Uterus (tissue), 3 donors: ENCODE measurements at regions not wholly inside any gene's neighbourhood (a gene's known extent, or its start where the extent isn't known, plus 50 kb on each side); places are given as distances from the start of the nearest gene placed in this dataset.

Experiments
- DNase-seq, 2 donors: peaks; one replicate each; pipeline ENCODE4 v3.0.0-alpha.2; 2019 to 2020
- H3K27ac ChIP-seq, 2 donors: fragments of 200-600 bp; sonication (generic); 1 replicate in 1 of 2; 2 replicates in 1 of 2; pipeline ENCODE4 v1.5.1; 2016 to 2018
- H3K27me3 ChIP-seq, 2 donors: fragments of 200-600 bp; sonication (generic); one replicate each; pipeline ENCODE4 v1.5.1; 2018 to 2019; ENCODE audit warnings: control low read depth in 1 of 2
- H3K36me3 ChIP-seq, 2 donors: fragments of 200-600 bp; sonication (generic); one replicate each; pipeline ENCODE4 v1.5.1; 2019; ENCODE audit warnings: control low read depth in 1 of 2
- H3K4me1 ChIP-seq, 2 donors: fragments of 200-600 bp; sonication (generic); one replicate each; pipeline ENCODE4 v1.5.1; 2018 to 2019; ENCODE audit warnings: control low read depth in 1 of 2
- H3K4me3 ChIP-seq, 2 donors: fragments of 200-600 bp; sonication (generic); 1 replicate in 1 of 2; 2 replicates in 1 of 2; pipeline ENCODE4 v1.5.1; 2018 to 2019; ENCODE audit warnings: mild to moderate bottlenecking in 1 of 2
- H3K9me3 ChIP-seq, 2 donors: fragments of 200-600 bp; sonication (generic); one replicate each; pipeline ENCODE4 v1.5.1; 2019; ENCODE audit warnings: control low read depth in 1 of 2
- CTCF ChIP-seq, 4 experiments: fragments of 200-600 bp in 2 of 4; fragments of 450-650 bp in 2 of 4; sonication (generic) in 2 of 4; IDR thresholded peaks; one replicate each; pipeline ENCODE4 v1.5.1; 2016 to 2019; ENCODE audit warnings: antibody characterized with exemption in 4 of 4, mild to moderate bottlenecking in 2 of 4, moderate library complexity in 1 of 4
- POLR2A ChIP-seq, 2 donors: fragments of 450-650 bp; IDR thresholded peaks; one replicate each; pipeline ENCODE4 v1.6.1; 2016; ENCODE audit warnings: antibody characterized with exemption in 2 of 2, mild to moderate bottlenecking in 1 of 2, moderate library complexity in 1 of 2
- intact Hi-C: fragments of 100-400 bp; cut with DNase I; formaldehyde crosslinking; loops from one replicate; pipeline ENCODE4 v1.15.1; 2023; ENCODE audit warnings: low total_unique reads
- donor health status: DM: yes; HTN: yes; CAD: no.

GRCh38 chr13:87084192-87084591 lies 587.0 kb upstream of the SLITRK5 start:
- no peaks in the 10 kb centered on the region for H3K4me1 ChIP-seq
- TF ChIP-seq POLR2A (IDR thresholded peaks at IDR 0.05) (no peak), CTCF (IDR thresholded peaks at IDR 0.05) (no peak)
- H3K27ac ChIP-seq, result no peak overlapping the region
- DNase-seq, result no peak
- intact Hi-C loops, result no loop called here
- no peaks in the 10 kb centered on the region for H3K36me3 ChIP-seq
- H3K9me3 ChIP-seq, result no peaks in the 10 kb centered on the region
- no peaks in the 10 kb centered on the region for H3K27me3 ChIP-seq
- H3K4me3 ChIP-seq, result no peak overlapping the region

- DNase-seq, result no peak
- Histone ChIP-seq H3K9me3 (no peaks in the 10 kb centered on the region), H3K27me3 (no peaks in the 10 kb centered on the region), H3K36me3 (no peaks in the 10 kb centered on the region), H3K27ac (no peak overlapping the region), H3K4me1 (no peaks in the 10 kb centered on the region), H3K4me3 (no peak overlapping the region)
- TF ChIP-seq CTCF (IDR thresholded peaks at IDR 0.05), result no peak
- no peak for TF ChIP-seq POLR2A (IDR thresholded peaks at IDR 0.05)
- intact Hi-C loops, result no loop called here
These were observed 583.4 kb upstream of the SLITRK5 start for GRCh38 chr13:87087741-87088140.

- no peak for DNase-seq
- H3K27me3 ChIP-seq, result no peaks in the 10 kb centered on the region
- H3K27ac ChIP-seq, result no peak overlapping the region
- TF ChIP-seq POLR2A (IDR thresholded peaks at IDR 0.05), result no peak
- no peak for TF ChIP-seq CTCF (IDR thresholded peaks at IDR 0.05)
- no peak overlapping the region for H3K4me3 ChIP-seq
- H3K36me3 ChIP-seq, result no peaks in the 10 kb centered on the region
- intact Hi-C loops, result no loop called here
- H3K4me1 ChIP-seq, result no peaks in the 10 kb centered on the region
- H3K9me3 ChIP-seq, result no peaks in the 10 kb centered on the region
These were observed 581.8 kb upstream of the SLITRK5 start for GRCh38 chr13:87089391-87089790.

- DNase-seq, result no peak
- H3K4me1 ChIP-seq, result no peaks in the 10 kb centered on the region
- H3K27me3 ChIP-seq, result no peaks in the 10 kb centered on the region
- no peak for TF ChIP-seq POLR2A (IDR thresholded peaks at IDR 0.05)
- no peak for TF ChIP-seq CTCF (IDR thresholded peaks at IDR 0.05)
- H3K4me3 ChIP-seq, result no peak overlapping the region
- intact Hi-C loops, result no loop called here
- H3K36me3 ChIP-seq, result no peaks in the 10 kb centered on the region
- H3K27ac ChIP-seq, result no peak overlapping the region
- H3K9me3 ChIP-seq, result no peaks in the 10 kb centered on the region
These were observed 577.8 kb upstream of the SLITRK5 start for GRCh38 chr13:87093399-87093798.

- Histone ChIP-seq H3K36me3 (no peaks in the 10 kb centered on the region), H3K4me1 (no peaks in the 10 kb centered on the region), H3K27ac (no peak overlapping the region), H3K9me3 (no peaks in the 10 kb centered on the region), H3K27me3 (no peaks in the 10 kb centered on the region), H3K4me3 (no peak overlapping the region)
- no peak for DNase-seq
- no peak for TF ChIP-seq POLR2A (IDR thresholded peaks at IDR 0.05)
- TF ChIP-seq CTCF (IDR thresholded peaks at IDR 0.05), result no peak
- intact Hi-C loops, result no loop called here
These were observed 576.5 kb upstream of the SLITRK5 start for GRCh38 chr13:87094646-87095045.
